GM19397 (cell line): ENCODE measurements at regions not wholly inside any gene's neighbourhood (a gene's known extent, or its start where the extent isn't known, plus 50 kb on each side); places are given as distances from the start of the nearest gene placed in this dataset.

ENCODE experiments used
- ATAC-seq: cut with Tn5 transposase; IDR thresholded peaks from one replicate; pipeline ENCODE4 v1.9.1; 2021; ENCODE audit warnings: mild to moderate bottlenecking, moderate library complexity; ENCODE audit not compliant: unreplicated experiment

DNA sequence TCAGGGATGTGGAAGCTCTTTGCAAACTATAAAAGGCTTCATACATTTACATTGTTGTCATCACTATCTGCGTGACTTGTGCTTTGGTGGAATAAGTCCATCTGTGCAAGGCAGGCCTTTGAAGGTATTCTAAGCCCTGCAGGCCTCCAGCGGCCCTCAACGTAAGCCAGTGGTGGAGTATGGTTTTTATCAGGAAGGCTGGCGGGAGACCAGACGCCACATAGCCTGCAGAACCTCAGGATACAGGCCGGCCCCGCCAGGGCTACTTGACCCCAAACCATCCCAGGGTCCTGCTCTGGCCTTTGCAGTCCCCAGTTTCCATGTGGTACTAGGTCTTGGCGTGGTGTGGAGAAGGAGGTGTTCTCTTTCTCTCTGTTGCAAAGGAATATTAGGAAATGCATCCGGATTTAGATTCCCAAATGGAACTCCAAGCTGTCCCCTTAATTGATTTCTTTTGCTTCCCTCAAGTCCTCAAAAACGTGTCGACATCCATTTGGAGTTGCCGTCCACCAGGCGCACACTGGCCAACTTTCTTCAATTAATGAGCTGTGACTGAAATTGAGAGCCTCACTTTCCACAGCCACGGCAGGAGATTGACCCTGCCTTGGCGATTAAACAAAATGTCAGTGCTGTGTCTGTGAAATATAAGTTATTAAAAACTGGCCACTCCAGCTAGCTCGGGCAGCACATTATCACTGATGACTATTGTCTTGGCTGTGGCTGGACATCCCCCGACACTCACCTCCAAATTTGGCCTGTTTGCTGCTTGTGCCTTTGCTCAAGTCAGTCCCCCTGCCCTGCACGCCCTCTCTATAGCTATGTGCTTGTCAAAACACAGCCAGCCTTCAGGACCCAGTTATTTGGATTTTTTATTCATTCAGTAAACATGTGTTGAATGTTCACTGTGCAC lies 239.8 kb upstream of the TLE3 start:
- ATAC-seq, result no peak

DNA sequence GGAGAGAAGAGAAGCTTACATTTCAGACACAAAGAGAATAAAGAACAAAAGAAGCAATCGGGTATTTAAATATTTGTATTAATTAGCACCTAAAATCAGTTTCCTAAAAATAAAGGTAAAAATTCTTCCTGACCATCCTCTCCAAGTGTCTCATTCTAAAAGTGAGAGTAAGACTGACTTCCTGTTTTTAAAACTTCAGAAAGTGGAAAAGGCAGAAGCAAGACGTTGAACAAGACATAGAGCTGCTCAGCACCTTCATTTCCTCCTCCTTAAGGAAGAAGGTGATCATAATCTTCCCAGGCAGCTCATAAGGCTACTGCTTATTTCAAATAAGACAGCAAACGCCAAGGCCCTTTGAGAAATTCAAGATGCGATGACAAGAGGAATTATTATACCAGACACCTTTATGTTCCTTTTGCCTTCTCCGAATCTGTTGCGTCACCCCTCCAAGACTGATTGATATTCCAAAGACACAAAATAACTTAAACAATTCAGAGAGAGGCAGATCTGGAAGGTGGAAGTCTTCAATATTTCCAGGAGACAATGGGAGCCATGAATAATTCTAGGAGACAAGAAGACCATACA lies 238.8 kb upstream of the TLE3 start:
- no peak for ATAC-seq

GRCh38 chr15:70334286-70334685 lies 236.6 kb upstream of the TLE3 start:
- no peak for ATAC-seq

DNA sequence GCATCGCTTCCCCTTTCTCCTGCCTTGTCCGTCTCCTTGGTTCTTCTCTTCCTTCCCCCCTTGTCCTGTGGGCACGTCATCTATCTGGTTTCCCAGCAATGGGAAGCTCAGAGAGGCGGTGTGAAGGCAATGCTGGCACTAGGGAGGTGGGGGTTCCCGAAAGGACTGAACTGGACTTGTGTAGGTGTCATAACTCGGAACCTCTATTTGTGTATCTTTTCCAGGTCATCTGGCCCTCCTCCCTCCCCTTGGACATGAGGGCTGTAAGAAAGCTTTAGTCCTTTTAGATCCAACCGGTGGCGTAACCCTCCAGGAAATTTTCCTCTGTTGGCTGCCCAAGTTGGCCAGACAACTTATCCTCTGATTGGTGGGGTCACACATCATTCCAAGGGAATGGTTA lies 231.5 kb upstream of the TLE3 start:
- no peak for ATAC-seq

DNA sequence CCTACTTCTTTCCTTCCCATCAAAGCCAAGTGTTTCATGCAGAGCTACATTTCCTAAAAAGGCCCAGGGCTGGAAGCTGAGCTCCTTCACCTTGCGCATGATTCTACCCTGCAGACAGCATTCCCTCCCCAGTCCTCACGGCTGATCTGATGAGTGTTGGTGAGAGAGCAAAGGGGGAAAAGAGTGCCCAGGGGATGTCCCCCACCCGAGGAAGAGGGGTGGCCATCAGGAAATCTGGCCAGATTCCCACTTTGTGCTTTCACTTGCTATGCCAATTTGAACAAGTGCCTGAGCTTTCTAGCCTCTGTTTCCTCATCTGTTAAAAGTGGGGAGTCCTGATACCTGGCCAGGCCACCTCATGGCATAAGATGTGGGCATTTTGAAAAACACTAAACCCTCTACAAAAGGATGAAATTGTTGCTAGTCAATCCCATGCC lies 231.0 kb upstream of the TLE3 start:
- no peak for ATAC-seq

DNA sequence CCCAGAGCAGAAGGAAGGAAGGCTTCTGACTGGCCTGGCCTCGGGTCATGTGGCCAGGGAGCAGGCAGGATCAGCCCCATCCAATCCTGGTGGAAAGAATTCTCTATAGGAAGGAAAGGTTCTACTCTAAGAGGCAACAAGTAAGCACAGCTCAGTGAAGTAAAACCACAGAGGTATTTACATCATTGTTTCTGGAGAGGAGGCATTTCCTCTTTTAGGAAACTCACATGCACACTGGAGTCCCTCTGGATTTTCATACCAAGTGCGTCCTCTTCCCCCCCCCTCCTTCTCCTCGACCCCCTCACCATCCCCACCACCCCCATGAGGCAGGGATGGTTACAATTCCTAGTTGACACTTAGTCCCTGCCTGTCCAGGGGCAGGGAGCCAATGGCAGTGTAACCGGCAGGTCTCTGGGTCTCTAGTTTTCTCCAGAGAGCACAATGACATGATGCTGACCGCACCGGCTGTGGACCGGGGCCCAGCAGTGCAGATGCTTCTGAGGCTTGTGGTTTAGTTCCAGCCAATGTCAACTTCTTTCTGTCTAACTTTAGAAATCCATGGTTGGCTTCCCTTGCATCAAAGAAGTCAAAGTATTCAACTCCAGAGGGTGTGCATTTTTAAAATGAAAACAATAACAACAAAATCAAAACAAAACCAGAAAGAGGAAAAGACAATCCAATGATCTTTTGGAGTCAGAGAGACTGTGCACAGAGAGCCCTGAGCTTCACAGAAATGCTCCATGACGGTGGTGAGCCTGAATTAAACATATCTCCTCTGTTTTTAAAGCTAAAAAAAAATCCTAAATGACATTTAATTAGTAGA lies 230.3 kb upstream of the TLE3 start:
- peak; percentile 63 for ATAC-seq

DNA sequence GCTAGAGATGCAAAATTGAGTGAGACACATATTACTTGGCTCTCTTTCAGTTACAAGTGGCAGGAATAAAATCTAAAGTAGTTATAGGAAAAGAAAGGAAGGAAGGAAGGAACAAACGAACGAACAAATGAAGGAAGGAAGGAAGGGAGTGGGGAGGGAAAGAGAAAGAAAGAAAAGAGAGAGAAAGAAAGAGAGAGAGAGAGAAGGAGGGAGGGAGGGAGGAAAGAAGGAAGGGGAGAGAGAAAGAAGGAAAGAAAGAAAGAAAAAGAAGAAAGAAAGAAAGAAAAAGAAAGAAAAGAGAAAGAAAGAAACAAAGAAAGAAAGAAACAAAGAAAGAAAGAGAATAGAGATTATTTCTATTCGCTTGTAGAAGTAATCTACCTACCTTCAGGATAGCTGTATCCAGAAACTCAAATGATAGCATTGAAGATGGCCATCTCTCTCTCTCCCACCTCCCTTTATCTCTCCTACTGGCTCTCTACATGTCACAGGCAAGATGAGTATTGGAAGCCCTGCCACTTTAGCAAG lies 229.7 kb upstream of the TLE3 start:
- ATAC-seq, result no peak

GRCh38 chr15:70324001-70324974 lies 226.6 kb upstream of the TLE3 start:
- ATAC-seq, result no peak

- no peak for ATAC-seq
Observed at GRCh38 chr15:70323111-70323851, 225.6 kb upstream of the TLE3 start.

DNA sequence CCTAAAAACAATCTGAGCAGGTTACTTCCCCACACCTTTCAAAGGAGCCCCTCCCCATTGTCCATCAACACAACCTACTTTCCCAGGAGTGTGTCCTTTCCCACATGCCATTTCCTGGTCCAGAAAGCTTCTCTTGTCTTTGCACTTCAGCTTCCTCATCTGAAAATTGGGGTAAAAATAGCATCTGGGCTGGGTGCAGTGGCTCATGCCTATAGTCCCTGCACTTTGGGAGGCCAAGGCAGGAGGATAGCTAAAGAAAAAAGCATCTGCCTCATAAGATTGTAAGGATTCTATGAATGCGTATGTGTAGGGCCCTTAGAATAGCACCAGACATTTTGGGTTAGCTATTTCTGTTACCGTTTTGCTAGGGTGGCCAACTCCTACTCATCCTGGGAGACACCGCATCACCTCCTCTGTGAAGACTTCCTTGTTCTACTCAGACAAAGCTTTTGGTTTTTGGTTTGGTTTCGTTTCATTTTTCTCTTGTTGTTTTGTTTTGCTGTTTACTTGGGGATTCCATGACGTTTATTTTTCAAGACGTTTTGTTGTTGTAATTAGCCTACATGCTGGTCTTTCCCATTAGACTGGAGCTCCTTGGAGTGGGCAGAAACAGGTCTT lies 224.4 kb upstream of the TLE3 start:
- ATAC-seq, result no peak

GRCh38 chr15:70321172-70321819 lies 223.6 kb upstream of the TLE3 start:
- no peak for ATAC-seq

- no peak for ATAC-seq
Observed at GRCh38 chr15:70320482-70320881, 222.8 kb upstream of the TLE3 start.

DNA sequence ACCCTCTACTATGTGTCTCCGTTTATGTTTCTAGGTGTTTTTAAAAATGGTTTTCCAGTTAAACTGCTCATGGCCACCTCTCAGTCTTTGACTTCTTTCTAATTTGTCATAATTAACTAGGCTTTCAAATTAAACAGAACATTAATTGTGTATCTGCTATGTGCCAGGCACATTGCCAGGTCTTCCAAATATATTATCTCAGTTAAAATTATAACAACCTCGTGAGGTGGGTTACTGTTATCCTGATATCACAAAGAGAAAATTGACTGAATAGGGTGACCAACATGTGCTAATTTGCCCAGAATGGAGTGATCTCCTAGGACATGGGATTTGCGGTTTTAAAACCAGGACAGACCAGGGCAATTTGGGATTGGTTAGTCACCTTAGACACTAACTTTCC lies 222.4 kb upstream of the TLE3 start:
- ATAC-seq, result no peak

DNA sequence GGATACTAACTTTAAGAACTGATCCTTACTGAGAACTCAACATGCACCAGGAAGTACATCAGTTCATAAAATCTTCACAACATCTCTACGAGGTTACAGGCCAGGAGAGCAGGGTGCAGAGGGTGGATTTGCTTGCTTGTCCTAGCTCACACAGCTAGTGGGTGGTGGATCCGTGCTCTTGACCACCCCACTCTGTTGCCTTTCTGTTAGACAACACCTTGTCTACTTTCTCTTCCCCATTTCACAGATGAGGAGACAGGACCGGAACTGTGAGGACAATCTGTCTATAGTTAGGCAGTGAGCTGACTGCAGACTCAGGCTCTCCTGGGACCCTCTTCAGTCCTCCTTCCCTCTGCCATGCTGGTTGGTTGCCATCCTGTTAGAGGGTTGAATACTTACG lies 221.7 kb upstream of the TLE3 start:
- ATAC-seq, result peak; percentile 88

DNA sequence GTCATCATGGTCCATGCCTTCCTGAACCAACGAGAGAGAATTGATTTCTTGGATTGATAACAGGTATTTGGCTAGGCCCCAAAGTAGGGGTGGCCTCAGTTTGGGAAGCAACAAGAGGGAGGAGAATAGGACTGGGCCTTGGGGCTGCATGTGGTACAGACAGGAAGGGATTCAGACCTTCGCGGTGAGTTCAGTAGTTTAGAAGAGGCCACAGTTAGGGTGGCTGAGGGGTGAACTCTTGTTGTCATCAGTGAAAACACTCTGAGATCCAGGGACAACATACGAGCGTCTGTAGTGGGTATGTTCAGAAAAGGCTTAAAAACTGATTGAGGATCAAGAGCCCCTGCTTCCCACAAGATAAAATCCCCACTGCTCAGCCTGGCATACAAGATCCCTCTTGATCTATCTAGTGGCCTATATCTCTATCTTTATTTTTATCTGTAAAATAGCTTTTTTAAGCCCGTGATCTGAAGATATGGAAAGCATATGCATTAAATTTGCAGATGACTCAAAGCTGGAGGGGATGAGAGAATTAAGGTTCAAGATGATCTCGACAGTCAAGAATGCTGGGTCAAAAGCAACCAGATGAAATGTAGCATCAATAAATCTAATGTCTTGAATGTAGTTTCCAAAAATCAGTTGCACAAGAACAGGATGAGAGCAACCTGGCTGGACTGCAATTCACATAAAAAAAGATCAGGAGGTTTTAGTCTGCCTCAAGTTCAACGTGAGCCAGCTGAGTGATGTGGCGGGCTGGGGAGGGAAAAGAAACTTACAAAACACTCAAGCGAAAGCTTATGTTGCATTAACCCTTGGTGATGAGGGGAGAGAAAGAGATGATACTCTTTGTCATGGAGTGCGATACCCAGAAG lies 221.1 kb upstream of the TLE3 start:
- peak; percentile 34 for ATAC-seq

GRCh38 chr15:70316059-70316600 lies 218.4 kb upstream of the TLE3 start:
- no peak for ATAC-seq

GRCh38 chr15:70315431-70315830 lies 217.7 kb upstream of the TLE3 start:
- no peak for ATAC-seq
